Astrocyte of the spinal cord (primary cell): ENCODE measurements at regions not wholly inside any gene's neighbourhood (a gene's known extent, or its start where the extent isn't known, plus 50 kb on each side); places are given as distances from the start of the nearest gene placed in this dataset.
"Not testable (repeated sequence)": the region's sequence is repeated elsewhere in the genome, so short reads cannot be mapped to it uniquely, and the experiment has no call there.

Experiments used
- DNase-seq: peaks from one replicate; pipeline ENCODE4 v3.0.0; 2011; ENCODE audit warnings: low read depth, low spot score
- H3K4me3 ChIP-seq: 2 replicates; pipeline ENCODE4 v1.5.1; 2011; ENCODE audit warnings: low read depth, mild to moderate bottlenecking, low read length, moderate library complexity
- in situ Hi-C: cut with HindIII; loops from 2 replicates; pipeline ENCODE4 v1.10.0; 2017; ENCODE audit warnings: low sequenced_read_pairs
- TF ChIP-seq, protein P1 (sequence below): IDR thresholded peaks from 2 replicates; pipeline ENCODE4 v1.5.1; 2012; ENCODE audit warnings: low read depth, mild to moderate bottlenecking, low read length, inconsistent platforms

- TF ChIP-seq, protein P1, sequence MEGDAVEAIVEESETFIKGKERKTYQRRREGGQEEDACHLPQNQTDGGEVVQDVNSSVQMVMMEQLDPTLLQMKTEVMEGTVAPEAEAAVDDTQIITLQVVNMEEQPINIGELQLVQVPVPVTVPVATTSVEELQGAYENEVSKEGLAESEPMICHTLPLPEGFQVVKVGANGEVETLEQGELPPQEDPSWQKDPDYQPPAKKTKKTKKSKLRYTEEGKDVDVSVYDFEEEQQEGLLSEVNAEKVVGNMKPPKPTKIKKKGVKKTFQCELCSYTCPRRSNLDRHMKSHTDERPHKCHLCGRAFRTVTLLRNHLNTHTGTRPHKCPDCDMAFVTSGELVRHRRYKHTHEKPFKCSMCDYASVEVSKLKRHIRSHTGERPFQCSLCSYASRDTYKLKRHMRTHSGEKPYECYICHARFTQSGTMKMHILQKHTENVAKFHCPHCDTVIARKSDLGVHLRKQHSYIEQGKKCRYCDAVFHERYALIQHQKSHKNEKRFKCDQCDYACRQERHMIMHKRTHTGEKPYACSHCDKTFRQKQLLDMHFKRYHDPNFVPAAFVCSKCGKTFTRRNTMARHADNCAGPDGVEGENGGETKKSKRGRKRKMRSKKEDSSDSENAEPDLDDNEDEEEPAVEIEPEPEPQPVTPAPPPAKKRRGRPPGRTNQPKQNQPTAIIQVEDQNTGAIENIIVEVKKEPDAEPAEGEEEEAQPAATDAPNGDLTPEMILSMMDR: no peak
- no peak for DNase-seq
- no peak overlapping the region for H3K4me3 ChIP-seq
- in situ Hi-C loops: no loop called here
These were observed 163.4 kb upstream of the ETV3 start for GRCh38 chr1:157301477-157302198.

DNA sequence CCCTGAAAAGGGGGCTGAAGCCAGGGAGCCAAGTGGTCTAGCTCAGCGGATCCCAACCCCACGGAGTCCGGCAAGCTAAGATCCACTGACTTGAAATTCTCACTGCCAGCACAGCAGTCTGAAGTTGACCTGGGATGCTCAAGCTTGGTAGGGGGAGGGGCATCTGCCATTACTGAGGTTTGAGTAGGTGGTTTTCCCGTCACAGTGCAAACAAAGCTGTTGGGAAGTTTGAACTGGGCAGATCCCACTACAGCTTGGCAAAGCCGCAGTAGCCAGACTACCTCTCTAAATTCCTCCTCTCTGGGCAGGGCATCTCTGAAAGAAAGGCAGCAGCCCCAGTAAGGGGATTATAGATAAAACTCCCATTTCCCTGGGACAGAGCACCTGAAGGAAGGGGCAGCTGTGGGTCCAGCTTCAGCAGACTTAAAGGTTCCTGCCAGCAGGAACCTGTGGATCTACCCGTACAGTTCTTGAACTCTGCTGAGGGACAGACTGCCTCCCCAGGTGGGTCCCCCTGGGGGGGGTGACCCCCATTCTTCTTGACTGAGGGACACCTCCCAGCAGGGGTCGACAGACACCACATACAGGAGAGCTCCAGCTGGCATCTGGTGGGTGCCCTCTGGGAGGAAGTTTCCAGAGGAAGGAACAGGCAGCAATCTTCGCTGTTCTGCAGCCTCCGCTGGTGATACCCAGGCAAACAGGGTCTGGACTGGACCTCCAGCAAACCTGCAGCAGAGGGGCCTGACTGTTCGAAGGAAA lies 156.4 kb upstream of the ETV3 start:
- H3K4me3 ChIP-seq, DNase-seq, in situ Hi-C loops: not testable (repeated sequence)

DNA sequence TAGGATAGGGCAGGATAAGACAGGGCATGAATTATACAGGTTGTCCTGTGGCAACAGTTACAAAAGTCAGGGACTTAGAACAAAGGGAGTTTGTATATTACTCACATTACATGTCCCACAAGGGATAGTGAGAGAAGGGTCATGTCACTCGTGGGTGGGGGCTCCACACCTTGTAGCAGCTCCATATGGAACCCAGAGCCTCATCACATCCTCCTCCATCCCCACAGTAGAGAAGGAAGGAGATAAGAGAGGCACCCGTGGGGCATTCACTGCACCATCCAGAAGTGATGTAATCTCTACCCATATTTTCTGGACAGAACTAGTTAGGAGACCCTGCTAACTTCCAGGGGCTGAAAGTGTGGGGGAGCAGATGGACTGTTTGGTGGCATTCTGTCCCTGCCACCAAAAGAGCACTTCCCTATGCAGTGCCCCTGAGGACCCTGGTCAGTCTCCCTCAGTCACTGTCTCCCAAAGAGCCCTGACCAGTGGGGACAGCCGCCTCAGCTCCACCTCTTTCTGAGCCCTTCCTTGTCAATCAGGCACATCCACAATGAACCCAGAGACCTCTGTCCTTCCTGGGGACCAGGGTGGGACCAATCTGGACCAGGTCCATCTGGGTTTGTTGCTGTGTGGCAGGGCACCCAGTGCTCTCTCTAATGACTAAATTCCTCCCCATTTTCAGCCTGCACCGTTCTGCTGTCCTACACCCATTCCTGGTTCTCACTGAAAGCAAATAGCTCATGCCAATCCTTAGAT lies 154.8 kb upstream of the ETV3 start:
- no peak overlapping the region for H3K4me3 ChIP-seq
- TF ChIP-seq, protein P1: no peak
- DNase-seq: no peak
- in situ Hi-C loops: no loop called here

DNA sequence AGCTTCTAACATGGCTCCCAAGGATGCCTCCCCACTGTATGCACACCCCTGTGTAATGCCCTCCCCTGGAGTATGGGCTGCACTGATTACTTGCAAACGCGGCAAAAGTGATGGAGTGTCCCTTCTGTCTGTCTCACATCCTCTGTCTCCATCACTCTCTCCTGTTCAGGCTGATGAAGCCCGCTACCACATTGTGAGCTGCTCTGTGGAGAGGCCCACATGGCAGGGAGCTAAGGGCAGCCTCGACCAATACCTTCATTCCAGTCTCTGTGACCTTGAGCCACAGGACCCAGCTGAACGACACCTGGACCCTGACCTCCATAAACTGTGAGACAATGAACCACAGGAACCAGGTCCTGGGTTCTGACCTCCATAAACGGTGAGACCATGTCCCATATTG lies 154.1 kb upstream of the ETV3 start:
- DNase-seq: no peak
- TF ChIP-seq, protein P1: no peak
- in situ Hi-C loops: no loop called here
- H3K4me3 ChIP-seq: no peak overlapping the region

DNA sequence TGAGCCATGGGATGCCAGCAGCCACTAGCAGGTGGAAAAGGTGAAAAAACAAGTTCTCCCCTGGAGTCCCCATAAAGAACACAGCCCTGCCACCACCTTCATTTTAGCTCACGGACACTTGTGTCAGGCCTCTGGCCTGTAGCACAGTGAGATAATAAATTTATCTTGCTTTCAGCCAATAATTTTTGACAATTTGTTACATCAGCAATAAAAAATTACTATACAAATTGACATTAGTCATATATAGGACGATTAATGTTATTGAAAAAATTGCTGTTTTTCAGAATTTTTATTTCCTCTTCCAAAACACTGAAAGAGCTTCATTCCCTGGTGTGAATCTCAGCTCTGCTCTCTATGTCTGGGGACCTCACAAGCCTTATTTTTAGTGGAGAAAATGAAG lies 152.9 kb upstream of the ETV3 start:
- no peak overlapping the region for H3K4me3 ChIP-seq
- in situ Hi-C loops: no loop called here
- TF ChIP-seq, protein P1: no peak
- no peak for DNase-seq

- TF ChIP-seq, protein P1: no peak
- H3K4me3 ChIP-seq: no peak overlapping the region
- DNase-seq: no peak
- in situ Hi-C loops: no loop called here
These were observed 151.4 kb upstream of the ETV3 start for GRCh38 chr1:157289424-157290105.
